Activated T-helper 1 cell treated with Interleukin-2 at 50 U/mL for 16 hours (primary cell): ENCODE measurements at regions not wholly inside any gene's neighbourhood (a gene's known extent, or its start where the extent isn't known, plus 50 kb on each side); places are given as distances from the start of the nearest gene placed in this dataset.
"Not testable (repeated sequence)": the region's sequence is repeated elsewhere in the genome, so short reads cannot be mapped to it uniquely, and the experiment has no call there.

Experiments
- DNase-seq: peaks from one replicate; pipeline ENCODE4 v3.0.0-alpha.2; 2020; ENCODE audit warnings: low read depth

- DNase-seq, result no peak
Observed at GRCh38 chr2:196492946-196493345, 146.6 kb upstream of the CCDC150 start.

- no peak for DNase-seq
Observed at GRCh38 chr2:196498962-196499361, 140.6 kb upstream of the CCDC150 start.

DNA sequence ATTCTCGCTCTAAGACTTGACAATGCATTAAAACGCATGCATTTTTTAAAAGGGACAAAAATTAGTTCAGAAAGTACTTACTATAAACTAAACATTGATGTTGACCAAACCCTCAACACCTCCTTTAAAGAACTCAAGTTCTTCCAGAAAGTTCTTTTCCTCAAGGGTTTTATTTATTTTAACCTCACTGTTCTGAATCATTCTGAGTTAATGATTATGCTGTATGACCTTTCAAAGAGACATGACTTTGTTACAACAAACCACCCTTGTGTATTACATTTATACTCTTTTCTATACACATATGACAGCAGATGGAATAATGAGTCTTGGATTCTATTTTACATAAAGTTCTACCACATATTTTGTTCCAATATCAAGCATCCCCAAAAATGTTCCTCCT lies 139.8 kb upstream of the CCDC150 start:
- no peak for DNase-seq

- no peak for DNase-seq
Observed at GRCh38 chr2:196500686-196501431, 138.7 kb upstream of the CCDC150 start.

DNA sequence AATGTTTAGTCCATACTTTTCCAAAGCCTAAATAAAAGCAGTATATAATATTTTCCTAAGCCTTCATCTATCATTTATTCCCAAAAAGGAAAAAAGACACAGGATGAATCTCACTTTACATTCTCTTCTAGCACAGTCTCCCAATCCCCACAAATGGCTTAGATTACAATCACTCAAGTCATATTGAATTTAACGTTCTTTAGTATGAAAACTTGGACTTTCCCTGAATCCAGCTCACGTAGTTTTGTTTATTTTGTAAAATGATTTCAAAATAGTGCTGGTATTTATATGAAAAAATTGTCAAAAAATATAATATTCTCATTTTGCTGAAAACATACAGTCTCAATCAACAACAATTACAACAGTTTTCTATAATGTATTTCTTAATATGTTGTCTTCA lies 137.7 kb upstream of the CCDC150 start:
- DNase-seq, result no peak

DNA sequence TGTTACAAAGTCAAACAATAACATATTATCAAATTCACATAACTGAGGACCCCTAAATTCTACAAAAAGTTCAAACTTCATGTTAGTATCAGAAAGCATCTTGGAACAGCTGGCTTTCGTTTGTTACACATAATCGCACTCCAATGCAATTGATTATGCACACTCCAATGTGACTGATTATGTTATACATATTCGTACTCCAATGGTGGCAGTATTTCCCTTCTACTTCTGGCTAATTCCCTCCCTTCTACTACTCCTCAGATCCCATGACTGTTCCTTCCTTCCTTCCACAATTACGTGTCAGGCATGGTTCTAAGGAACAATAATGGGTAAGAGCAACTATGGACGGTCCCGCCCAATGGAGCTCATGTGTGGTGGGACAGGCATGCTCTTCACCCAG lies 137.1 kb upstream of the CCDC150 start:
- no peak for DNase-seq

DNA sequence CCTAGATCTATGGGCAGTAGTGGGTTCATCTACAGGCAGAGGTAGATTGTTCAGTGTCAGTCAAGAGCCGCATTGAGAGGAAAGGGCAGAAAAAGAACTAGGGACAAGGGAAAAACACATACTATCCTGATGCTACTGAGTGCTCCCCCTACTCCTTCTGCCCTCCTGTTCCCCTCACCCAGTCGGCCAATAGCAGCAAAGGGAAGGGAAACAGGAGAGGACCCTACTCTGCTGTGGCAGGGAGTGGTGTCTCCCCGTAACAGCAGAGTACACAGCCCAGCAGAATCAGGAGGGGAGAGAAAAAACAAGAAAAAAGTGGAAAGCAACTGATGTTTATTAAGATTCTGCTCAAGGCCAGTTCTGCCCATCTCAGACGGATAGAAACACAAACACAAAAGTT lies 136.1 kb upstream of the CCDC150 start:
- no peak for DNase-seq

DNA sequence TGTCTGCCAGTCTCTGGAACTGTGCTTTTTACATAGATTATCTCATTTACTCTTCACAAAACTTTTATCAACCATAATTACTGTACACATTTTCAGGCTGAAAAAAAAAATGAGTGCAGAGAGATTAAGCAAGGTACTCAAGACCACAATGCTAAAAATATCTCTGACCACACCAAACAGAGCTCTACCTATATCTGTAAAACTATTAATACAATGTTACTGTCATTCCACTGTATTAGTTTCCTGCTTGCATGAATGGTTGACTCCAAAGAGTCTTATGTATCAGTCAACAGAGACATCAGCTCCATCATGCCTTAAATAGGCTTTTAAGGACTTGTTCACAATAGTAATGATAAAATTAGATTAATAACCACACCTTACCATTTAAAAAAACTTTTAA lies 134.7 kb upstream of the CCDC150 start:
- no peak for DNase-seq

GRCh38 chr2:196510246-196510645 lies 129.3 kb upstream of the CCDC150 start:
- DNase-seq, result no peak

GRCh38 chr2:196511258-196512168 lies 128.0 kb upstream of the CCDC150 start:
- no peak for DNase-seq

- DNase-seq, result no peak
Observed at GRCh38 chr2:196513796-196514526, 125.6 kb upstream of the CCDC150 start.

DNA sequence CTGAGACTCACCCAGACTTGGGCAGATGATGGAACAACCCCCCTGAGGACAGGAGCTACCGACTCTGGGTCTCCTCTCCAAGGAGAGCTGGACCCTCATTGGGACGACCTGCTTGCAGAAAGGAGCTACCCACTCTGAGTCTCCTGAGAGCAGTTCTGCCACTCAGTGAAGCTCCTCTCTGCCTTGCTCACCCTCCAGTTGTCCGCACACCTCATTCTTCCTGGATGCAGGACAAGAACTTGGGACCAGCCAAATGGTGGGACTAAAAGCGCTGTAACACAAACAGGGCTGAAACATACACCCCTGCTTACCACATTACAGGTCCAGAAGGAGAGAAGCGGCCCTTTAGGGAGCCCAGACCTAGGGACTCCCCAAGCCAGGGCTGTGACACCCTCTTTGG lies 124.9 kb upstream of the CCDC150 start:
- DNase-seq, result no peak

DNA sequence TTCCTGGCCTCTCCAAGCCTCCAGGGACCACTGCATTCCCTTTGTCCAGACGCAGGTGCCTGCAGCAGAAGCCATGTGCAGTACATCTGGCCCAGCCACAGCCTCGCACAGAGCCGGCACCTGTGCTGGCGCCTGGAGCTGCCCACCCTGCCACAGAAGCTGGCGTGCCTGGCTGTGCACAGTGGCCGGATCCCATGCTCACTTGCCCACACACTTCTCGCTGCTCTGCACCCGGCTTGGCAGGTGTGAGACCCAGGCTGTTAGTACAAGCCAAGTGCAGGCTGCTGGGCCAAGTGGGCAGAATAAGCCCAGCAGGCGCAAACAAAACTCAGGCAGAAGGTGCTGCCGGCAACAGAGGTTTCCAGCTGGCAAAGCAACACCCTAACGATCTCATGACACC lies 124.5 kb upstream of the CCDC150 start:
- DNase-seq, result no peak

DNA sequence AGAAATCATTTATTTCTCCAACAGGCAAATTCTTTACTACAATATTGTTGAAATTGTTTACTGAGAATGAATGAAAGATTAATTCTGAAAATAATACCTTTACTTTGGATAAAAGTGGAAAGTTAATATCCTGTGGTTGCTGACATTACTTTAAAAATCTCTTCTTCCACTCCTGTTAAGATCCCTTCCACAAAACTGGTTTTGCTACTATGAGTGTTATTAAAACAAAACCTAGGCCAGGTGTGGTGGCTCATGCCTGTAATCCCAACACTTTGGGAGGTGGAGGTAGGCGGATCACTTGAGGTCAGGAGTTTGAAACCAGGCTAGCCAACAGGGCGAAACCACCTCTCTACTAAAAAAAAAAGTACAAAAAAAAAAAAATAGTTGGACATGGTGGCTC lies 123.9 kb upstream of the CCDC150 start:
- DNase-seq, result no peak

- DNase-seq, result no peak
Observed at GRCh38 chr2:196516564-196516963, 123.0 kb upstream of the CCDC150 start.

- no peak for DNase-seq
Observed at GRCh38 chr2:196520605-196521004, 118.9 kb upstream of the CCDC150 start.

GRCh38 chr2:196526981-196527725 lies 112.4 kb upstream of the CCDC150 start:
- DNase-seq, result not testable (repeated sequence)

- DNase-seq, result no peak
Observed at GRCh38 chr2:196528486-196529223, 110.9 kb upstream of the CCDC150 start.

DNA sequence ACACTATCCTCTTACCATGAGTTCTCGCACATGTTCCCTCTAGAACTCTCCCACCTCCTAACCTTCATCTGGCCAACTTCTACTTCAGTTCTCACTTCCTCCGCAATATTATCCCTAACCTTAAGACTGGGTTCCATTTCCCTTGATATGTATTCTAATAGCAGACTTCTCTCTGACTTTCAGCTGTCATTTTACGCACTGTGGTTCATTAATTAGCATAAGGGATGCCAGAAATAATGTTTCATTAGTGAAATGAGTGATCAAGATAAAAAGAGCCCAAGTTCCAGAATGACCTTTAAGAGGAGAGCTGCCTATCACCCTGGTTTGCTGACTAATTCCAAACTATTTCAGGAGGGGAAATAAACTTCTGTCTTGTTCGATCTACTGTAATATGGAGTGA lies 108.6 kb upstream of the CCDC150 start:
- DNase-seq, result no peak

DNA sequence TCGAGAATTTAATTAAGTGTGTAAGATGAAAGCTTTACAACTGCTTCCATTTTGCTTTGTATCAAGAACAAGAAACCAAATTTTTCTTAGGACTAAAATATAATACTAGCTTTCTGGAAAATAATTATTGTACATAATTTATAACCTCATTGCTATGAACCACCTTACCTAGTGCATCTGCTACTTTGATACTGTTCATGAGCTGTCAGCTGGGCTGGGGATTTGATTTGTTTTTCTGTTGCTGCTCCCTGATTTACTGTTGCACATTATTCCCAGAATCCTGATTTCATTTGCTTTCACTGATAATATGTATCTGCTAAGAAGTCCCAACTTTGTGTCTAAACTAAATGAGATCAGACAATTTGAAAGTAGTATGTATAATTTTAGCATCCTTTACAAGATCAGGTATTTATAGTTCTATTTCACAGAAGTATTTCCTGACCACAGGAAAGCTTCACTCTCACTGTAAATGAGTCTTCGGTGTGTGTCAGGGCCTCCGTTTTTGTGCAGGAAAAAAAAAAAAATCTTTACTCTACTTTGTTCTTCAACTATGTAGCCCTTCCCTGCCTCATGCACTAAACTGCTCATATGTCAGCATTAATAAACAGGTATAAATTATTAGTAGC lies 105.6 kb upstream of the CCDC150 start:
- DNase-seq, result no peak

GRCh38 chr2:196534495-196534894 lies 105.0 kb upstream of the CCDC150 start:
- DNase-seq, result no peak
